WTC11 (cell line): ENCODE measurements at regions not wholly inside any gene's neighbourhood (a gene's known extent, or its start where the extent isn't known, plus 50 kb on each side); places are given as distances from the start of the nearest gene placed in this dataset.
A peak's percentile ranks its signal among the peaks of the same experiment; 100 is the strongest.

Experiments used
- ATAC-seq: fragments of 200-7000 bp; cut with Tn5 transposase; 2 replicates; pipeline ENCODE4 v1.10.0; 2021; ENCODE audit warnings: mild to moderate bottlenecking, moderate library complexity
- CTCF ChIA-PET: fragments of 300-600 bp; sonication (Branson Sonifier 250); formaldehyde crosslinking; loops from one replicate; lab custom pipeline; 2021; ENCODE audit warnings: antibody characterized with exemption; lab: Charles Lee
- POLR2A ChIA-PET: fragments of 350-600 bp; sonication (Branson Sonifier 250); formaldehyde crosslinking; loops from one replicate; lab custom pipeline; 2021; ENCODE audit warnings: antibody characterized with exemption; lab: Charles Lee
- DNase-seq: peaks from one replicate; pipeline ENCODE4 v3.0.0; 2021; ENCODE audit warnings: low spot score
- H3K27ac Mint-ChIP-seq: 2 replicates; pipeline ENCODE4 v1.8.0; 2021; ENCODE audit warnings: mixed read lengths
- H3K27me3 Mint-ChIP-seq: 2 replicates; pipeline ENCODE4 v1.8.0; 2021; ENCODE audit warnings: low read depth, mild to moderate bottlenecking, moderate library complexity, mixed read lengths
- H3K36me3 Mint-ChIP-seq: 2 replicates; pipeline ENCODE4 v1.8.0; 2021; ENCODE audit warnings: mixed read lengths
- H3K4me1 Mint-ChIP-seq: 2 replicates; pipeline ENCODE4 v1.8.0; 2022; ENCODE audit warnings: mixed read lengths
- H3K4me3 Mint-ChIP-seq: 2 replicates; pipeline ENCODE4 v1.8.0; 2021; ENCODE audit warnings: mild to moderate bottlenecking, moderate library complexity, mixed read lengths
- H3K9me3 Mint-ChIP-seq: 2 replicates; pipeline ENCODE4 v1.8.0; 2021; ENCODE audit warnings: mixed read lengths
- ELF4 ChIP-seq: sonication (generic); formaldehyde crosslinking; IDR thresholded peaks from 2 replicates; pipeline ENCODE4 v1.8.1; 2022; ENCODE audit warnings: low read depth, mild to moderate bottlenecking, moderate library complexity, missing genetic modification reagents
- ESRRA ChIP-seq: sonication (generic); formaldehyde crosslinking; IDR thresholded peaks from 2 replicates; pipeline ENCODE4 v1.8.1; 2022; ENCODE audit warnings: mild to moderate bottlenecking, missing genetic modification reagents, borderline replicate concordance
- KAT7 ChIP-seq: sonication (generic); formaldehyde crosslinking; IDR thresholded peaks from 2 replicates; pipeline ENCODE4 v1.8.1; 2023; ENCODE audit warnings: missing genetic modification reagents, mild to moderate bottlenecking, borderline replicate concordance
- NFATC4 ChIP-seq: fragments of 250-450 bp; sonication (Bioruptor Pico); IDR thresholded peaks from 2 replicates; pipeline ENCODE4 v1.9.0; 2021; ENCODE audit warnings: mild to moderate bottlenecking
- NFE2L1 ChIP-seq: sonication (generic); formaldehyde crosslinking; IDR thresholded peaks from 2 replicates; pipeline ENCODE4 v1.8.1; 2023; ENCODE audit warnings: missing genetic modification reagents
- OVOL2 ChIP-seq: fragments of 250-450 bp; sonication (Bioruptor Pico); IDR thresholded peaks from 2 replicates; pipeline ENCODE4 v1.9.0; 2021; ENCODE audit warnings: mild to moderate bottlenecking, borderline replicate concordance
- PRRX2 ChIP-seq: fragments of 250-450 bp; sonication (Bioruptor Pico); IDR thresholded peaks from 2 replicates; pipeline ENCODE4 v1.8.0; 2021; ENCODE audit warnings: mild to moderate bottlenecking
- TEAD4 ChIP-seq: sonication (generic); formaldehyde crosslinking; IDR thresholded peaks from 2 replicates; pipeline ENCODE4 v1.8.0; 2022; ENCODE audit warnings: mild to moderate bottlenecking, missing genetic modification reagents
- ZNF396 ChIP-seq: fragments of 250-450 bp; sonication (Bioruptor Pico); IDR thresholded peaks from 2 replicates; pipeline ENCODE4 v1.8.0; 2021; ENCODE audit warnings: mild to moderate bottlenecking, moderate library complexity, borderline replicate concordance
- ZNF416 ChIP-seq: fragments of 250-450 bp; sonication (Bioruptor Pico); IDR thresholded peaks from 2 replicates; pipeline ENCODE4 v1.9.0; 2021; ENCODE audit warnings: mild to moderate bottlenecking, inconsistent platforms
- TF ChIP-seq, protein P1 (sequence below): sonication (generic); formaldehyde crosslinking; IDR thresholded peaks from 2 replicates; pipeline ENCODE4 v1.8.0; 2022; ENCODE audit warnings: missing genetic modification reagents
- TF ChIP-seq, protein P2 (sequence below): sonication (generic); formaldehyde crosslinking; IDR thresholded peaks from 2 replicates; pipeline ENCODE4 v1.8.0; 2023; ENCODE audit warnings: missing genetic modification reagents
- TF ChIP-seq, protein P3 (sequence below): fragments of 250-450 bp; sonication (Bioruptor Pico); IDR thresholded peaks from 2 replicates; pipeline ENCODE4 v1.9.0; 2021; ENCODE audit warnings: mild to moderate bottlenecking
- TF ChIP-seq, protein P4 (sequence below): sonication (generic); formaldehyde crosslinking; IDR thresholded peaks from 2 replicates; pipeline ENCODE4 v1.8.1; 2023; ENCODE audit warnings: mild to moderate bottlenecking, missing genetic modification reagents, borderline replicate concordance
- TF ChIP-seq, protein P5 (sequence below): fragments of 250-450 bp; sonication (Bioruptor Pico); IDR thresholded peaks from 2 replicates; pipeline ENCODE4 v1.8.0; 2021; ENCODE audit warnings: mild to moderate bottlenecking
- TF ChIP-seq, protein P6 (sequence below): fragments of 250-450 bp; sonication (Bioruptor Pico); IDR thresholded peaks from 2 replicates; pipeline ENCODE4 v1.9.0; 2021; ENCODE audit warnings: mild to moderate bottlenecking, borderline replicate concordance

DNA sequence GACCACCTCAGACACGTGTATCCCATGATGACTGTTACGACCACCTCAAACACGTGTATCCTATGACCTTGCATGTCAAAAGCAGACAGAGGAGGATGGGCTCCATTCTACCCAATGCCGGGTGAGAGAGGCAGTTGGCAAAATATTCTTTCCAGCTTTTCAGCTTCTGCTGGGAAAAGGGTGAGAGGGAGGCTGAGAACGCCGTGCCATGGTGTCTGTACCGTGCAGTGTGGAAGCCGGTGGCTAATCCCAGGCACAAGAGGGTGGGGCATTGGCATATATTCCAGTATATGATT lies 1478.4 kb downstream of the TBC1D22A start (continued):
- TF ChIP-seq, protein P1, sequence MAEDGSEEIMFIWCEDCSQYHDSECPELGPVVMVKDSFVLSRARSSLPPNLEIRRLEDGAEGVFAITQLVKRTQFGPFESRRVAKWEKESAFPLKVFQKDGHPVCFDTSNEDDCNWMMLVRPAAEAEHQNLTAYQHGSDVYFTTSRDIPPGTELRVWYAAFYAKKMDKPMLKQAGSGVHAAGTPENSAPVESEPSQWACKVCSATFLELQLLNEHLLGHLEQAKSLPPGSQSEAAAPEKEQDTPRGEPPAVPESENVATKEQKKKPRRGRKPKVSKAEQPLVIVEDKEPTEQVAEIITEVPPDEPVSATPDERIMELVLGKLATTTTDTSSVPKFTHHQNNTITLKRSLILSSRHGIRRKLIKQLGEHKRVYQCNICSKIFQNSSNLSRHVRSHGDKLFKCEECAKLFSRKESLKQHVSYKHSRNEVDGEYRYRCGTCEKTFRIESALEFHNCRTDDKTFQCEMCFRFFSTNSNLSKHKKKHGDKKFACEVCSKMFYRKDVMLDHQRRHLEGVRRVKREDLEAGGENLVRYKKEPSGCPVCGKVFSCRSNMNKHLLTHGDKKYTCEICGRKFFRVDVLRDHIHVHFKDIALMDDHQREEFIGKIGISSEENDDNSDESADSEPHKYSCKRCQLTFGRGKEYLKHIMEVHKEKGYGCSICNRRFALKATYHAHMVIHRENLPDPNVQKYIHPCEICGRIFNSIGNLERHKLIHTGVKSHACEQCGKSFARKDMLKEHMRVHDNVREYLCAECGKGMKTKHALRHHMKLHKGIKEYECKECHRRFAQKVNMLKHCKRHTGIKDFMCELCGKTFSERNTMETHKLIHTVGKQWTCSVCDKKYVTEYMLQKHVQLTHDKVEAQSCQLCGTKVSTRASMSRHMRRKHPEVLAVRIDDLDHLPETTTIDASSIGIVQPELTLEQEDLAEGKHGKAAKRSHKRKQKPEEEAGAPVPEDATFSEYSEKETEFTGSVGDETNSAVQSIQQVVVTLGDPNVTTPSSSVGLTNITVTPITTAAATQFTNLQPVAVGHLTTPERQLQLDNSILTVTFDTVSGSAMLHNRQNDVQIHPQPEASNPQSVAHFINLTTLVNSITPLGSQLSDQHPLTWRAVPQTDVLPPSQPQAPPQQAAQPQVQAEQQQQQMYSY (CRISPR knock-in tag): no peak
- TF ChIP-seq, protein P2, sequence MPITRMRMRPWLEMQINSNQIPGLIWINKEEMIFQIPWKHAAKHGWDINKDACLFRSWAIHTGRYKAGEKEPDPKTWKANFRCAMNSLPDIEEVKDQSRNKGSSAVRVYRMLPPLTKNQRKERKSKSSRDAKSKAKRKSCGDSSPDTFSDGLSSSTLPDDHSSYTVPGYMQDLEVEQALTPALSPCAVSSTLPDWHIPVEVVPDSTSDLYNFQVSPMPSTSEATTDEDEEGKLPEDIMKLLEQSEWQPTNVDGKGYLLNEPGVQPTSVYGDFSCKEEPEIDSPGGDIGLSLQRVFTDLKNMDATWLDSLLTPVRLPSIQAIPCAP: no peak
- TF ChIP-seq, protein P3, sequence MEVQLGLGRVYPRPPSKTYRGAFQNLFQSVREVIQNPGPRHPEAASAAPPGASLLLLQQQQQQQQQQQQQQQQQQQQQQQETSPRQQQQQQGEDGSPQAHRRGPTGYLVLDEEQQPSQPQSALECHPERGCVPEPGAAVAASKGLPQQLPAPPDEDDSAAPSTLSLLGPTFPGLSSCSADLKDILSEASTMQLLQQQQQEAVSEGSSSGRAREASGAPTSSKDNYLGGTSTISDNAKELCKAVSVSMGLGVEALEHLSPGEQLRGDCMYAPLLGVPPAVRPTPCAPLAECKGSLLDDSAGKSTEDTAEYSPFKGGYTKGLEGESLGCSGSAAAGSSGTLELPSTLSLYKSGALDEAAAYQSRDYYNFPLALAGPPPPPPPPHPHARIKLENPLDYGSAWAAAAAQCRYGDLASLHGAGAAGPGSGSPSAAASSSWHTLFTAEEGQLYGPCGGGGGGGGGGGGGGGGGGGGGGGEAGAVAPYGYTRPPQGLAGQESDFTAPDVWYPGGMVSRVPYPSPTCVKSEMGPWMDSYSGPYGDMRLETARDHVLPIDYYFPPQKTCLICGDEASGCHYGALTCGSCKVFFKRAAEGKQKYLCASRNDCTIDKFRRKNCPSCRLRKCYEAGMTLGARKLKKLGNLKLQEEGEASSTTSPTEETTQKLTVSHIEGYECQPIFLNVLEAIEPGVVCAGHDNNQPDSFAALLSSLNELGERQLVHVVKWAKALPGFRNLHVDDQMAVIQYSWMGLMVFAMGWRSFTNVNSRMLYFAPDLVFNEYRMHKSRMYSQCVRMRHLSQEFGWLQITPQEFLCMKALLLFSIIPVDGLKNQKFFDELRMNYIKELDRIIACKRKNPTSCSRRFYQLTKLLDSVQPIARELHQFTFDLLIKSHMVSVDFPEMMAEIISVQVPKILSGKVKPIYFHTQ: no peak

DNA sequence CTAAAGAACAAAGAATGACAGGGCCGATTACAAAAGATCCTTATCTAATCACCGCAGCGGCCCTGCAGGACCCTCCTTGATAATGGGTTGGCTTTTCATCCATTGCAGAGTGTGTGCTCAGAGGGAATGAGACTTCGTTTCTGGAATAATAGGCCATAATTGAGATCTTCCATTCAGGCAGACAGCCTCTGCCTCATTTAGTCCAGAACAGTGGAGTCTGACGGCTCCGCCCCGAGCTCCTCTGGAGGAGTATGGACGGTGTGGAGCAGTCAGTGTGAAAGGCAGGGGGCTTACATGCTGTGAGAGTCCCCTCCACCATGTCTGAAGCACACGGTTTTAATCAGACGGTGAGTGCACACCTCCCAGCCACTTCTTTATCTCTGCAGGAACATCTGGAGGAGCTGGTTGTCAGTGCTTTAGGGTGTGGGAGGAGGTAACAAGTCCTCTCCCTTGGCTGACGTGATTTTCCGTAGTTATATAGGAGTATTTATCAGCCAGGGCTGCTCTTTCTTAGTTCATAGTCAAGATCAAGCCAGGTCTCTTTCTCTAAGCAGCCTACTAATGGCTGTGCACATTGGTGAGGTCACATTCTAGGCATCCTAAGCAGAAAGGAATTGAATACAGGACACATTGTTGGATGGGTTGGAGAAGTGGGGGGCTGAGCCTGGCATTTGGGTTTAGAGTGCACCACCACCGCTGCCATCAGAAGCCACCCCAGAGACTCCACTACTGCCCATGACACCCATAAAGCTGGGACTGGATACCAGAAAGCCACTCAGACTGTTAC lies 1477.9 kb downstream of the TBC1D22A start:
- POLR2A ChIA-PET: no interaction called here
- ATAC-seq: peak; percentile 26
- TF ChIP-seq TEAD4 (CRISPR knock-in tag) (no peak), ELF4 (CRISPR knock-in tag) (no peak), ESRRA (CRISPR knock-in tag) (no peak), PRRX2 (CRISPR knock-in tag) (no peak), OVOL2 (CRISPR knock-in tag) (no peak), NFE2L1 (CRISPR knock-in tag) (no peak), KAT7 (CRISPR knock-in tag) (no peak), ZNF416 (no peak), NFATC4 (CRISPR knock-in tag) (no peak), ZNF396 (CRISPR knock-in tag) (no peak)
- TF ChIP-seq, protein P4, sequence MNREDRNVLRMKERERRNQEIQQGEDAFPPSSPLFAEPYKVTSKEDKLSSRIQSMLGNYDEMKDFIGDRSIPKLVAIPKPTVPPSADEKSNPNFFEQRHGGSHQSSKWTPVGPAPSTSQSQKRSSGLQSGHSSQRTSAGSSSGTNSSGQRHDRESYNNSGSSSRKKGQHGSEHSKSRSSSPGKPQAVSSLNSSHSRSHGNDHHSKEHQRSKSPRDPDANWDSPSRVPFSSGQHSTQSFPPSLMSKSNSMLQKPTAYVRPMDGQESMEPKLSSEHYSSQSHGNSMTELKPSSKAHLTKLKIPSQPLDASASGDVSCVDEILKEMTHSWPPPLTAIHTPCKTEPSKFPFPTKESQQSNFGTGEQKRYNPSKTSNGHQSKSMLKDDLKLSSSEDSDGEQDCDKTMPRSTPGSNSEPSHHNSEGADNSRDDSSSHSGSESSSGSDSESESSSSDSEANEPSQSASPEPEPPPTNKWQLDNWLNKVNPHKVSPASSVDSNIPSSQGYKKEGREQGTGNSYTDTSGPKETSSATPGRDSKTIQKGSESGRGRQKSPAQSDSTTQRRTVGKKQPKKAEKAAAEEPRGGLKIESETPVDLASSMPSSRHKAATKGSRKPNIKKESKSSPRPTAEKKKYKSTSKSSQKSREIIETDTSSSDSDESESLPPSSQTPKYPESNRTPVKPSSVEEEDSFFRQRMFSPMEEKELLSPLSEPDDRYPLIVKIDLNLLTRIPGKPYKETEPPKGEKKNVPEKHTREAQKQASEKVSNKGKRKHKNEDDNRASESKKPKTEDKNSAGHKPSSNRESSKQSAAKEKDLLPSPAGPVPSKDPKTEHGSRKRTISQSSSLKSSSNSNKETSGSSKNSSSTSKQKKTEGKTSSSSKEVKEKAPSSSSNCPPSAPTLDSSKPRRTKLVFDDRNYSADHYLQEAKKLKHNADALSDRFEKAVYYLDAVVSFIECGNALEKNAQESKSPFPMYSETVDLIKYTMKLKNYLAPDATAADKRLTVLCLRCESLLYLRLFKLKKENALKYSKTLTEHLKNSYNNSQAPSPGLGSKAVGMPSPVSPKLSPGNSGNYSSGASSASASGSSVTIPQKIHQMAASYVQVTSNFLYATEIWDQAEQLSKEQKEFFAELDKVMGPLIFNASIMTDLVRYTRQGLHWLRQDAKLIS (CRISPR knock-in tag): no peak
- TF ChIP-seq, protein P5, sequence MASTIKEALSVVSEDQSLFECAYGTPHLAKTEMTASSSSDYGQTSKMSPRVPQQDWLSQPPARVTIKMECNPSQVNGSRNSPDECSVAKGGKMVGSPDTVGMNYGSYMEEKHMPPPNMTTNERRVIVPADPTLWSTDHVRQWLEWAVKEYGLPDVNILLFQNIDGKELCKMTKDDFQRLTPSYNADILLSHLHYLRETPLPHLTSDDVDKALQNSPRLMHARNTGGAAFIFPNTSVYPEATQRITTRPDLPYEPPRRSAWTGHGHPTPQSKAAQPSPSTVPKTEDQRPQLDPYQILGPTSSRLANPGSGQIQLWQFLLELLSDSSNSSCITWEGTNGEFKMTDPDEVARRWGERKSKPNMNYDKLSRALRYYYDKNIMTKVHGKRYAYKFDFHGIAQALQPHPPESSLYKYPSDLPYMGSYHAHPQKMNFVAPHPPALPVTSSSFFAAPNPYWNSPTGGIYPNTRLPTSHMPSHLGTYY (CRISPR knock-in tag): no peak
- TF ChIP-seq, protein P6, sequence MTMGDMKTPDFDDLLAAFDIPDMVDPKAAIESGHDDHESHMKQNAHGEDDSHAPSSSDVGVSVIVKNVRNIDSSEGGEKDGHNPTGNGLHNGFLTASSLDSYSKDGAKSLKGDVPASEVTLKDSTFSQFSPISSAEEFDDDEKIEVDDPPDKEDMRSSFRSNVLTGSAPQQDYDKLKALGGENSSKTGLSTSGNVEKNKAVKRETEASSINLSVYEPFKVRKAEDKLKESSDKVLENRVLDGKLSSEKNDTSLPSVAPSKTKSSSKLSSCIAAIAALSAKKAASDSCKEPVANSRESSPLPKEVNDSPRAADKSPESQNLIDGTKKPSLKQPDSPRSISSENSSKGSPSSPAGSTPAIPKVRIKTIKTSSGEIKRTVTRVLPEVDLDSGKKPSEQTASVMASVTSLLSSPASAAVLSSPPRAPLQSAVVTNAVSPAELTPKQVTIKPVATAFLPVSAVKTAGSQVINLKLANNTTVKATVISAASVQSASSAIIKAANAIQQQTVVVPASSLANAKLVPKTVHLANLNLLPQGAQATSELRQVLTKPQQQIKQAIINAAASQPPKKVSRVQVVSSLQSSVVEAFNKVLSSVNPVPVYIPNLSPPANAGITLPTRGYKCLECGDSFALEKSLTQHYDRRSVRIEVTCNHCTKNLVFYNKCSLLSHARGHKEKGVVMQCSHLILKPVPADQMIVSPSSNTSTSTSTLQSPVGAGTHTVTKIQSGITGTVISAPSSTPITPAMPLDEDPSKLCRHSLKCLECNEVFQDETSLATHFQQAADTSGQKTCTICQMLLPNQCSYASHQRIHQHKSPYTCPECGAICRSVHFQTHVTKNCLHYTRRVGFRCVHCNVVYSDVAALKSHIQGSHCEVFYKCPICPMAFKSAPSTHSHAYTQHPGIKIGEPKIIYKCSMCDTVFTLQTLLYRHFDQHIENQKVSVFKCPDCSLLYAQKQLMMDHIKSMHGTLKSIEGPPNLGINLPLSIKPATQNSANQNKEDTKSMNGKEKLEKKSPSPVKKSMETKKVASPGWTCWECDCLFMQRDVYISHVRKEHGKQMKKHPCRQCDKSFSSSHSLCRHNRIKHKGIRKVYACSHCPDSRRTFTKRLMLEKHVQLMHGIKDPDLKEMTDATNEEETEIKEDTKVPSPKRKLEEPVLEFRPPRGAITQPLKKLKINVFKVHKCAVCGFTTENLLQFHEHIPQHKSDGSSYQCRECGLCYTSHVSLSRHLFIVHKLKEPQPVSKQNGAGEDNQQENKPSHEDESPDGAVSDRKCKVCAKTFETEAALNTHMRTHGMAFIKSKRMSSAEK (CRISPR knock-in tag): no peak

More for the DNA sequence above, 1477.9 kb downstream of the TBC1D22A start:
- Mint-ChIP-seq H3K36me3 (no peaks in the 10 kb centered on the region), H3K27me3 (peaks cover 16% of the 10 kb centered on the region), H3K27ac (no peak overlapping the region), H3K4me3 (no peak overlapping the region), H3K4me1 (peaks cover 20% of the 10 kb centered on the region), H3K9me3 (no peaks in the 10 kb centered on the region)
- DNase-seq: no peak
- CTCF ChIA-PET: no interaction called here
